ENCODE measurements at regions not wholly inside any gene's neighbourhood (a gene's known extent, or its start where the extent isn't known, plus 50 kb on each side); places are given as distances from the start of the nearest gene placed in this dataset.

DNA sequence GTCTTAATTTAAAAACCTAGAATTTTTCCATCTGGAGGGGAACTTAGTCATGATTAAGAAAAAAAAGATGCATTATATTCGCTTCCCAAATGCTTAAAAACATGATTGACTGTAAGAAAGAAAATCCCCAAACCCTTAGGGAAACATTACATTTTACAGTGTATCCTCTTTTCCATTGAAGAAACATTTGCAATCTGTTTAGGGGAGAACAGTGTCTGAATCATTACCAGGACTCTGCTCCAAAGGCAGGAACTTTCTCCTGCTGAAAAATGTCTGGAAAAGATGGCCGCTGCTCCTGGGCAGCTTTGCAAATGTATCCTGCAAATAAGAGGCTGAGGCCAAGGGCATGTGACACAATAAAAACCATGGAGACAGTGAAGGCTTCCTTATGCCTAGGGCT is 173.7 kb downstream of the BUB3 start:
- no peaks in the 10 kb centered on the region for H3K4me1 ChIP-seq (ENCODE audit: control insufficient read depth, extremely low read depth, insufficient read depth, low read length)
- no peak overlapping the region for H3K9ac ChIP-seq (ENCODE audit: control insufficient read depth, extremely low read depth, insufficient read depth, low read length)
- DNase-seq (ENCODE audit: low read depth, low spot score), result no peak
- no peak overlapping the region for H2AFZ ChIP-seq (ENCODE audit: control insufficient read depth, low read length)
- H3K4me3 ChIP-seq (ENCODE audit: control insufficient read depth in 2 of 3, extremely low read depth in 1 of 3, insufficient read depth in 2 of 3, low read depth in 1 of 3, low read length in 3 of 3), result no peak overlapping the region
- H4K20me1 ChIP-seq (ENCODE audit: control insufficient read depth, extremely low read depth, insufficient read depth, low read length), result no peaks in the 10 kb centered on the region
- dilution Hi-C loops (cut with MboI; ENCODE audit: extremely low pct_ligation_motif_present, low sequenced_read_pairs), result no loop called here
- no peaks in the 10 kb centered on the region for H3K27me3 ChIP-seq (ENCODE audit: control insufficient read depth, extremely low read depth, insufficient read depth, low read length)
- no peak for FAIRE-seq
- no peak overlapping the region for H3K27ac ChIP-seq (ENCODE audit: control insufficient read depth, insufficient read depth, low read length)
- no peak overlapping the region for H3K4me2 ChIP-seq (ENCODE audit: control insufficient read depth, extremely low read depth, insufficient read depth, low read depth, low read length)
- no peaks in the 10 kb centered on the region for H3K9me3 ChIP-seq (ENCODE audit: control insufficient read depth, low read depth, low read length)
- H3K36me3 ChIP-seq (ENCODE audit: control insufficient read depth in 2 of 2, extremely low read depth in 1 of 2, insufficient read depth in 2 of 2, low read length in 2 of 2), result no peaks in the 10 kb centered on the region
- TF ChIP-seq, protein P1, sequence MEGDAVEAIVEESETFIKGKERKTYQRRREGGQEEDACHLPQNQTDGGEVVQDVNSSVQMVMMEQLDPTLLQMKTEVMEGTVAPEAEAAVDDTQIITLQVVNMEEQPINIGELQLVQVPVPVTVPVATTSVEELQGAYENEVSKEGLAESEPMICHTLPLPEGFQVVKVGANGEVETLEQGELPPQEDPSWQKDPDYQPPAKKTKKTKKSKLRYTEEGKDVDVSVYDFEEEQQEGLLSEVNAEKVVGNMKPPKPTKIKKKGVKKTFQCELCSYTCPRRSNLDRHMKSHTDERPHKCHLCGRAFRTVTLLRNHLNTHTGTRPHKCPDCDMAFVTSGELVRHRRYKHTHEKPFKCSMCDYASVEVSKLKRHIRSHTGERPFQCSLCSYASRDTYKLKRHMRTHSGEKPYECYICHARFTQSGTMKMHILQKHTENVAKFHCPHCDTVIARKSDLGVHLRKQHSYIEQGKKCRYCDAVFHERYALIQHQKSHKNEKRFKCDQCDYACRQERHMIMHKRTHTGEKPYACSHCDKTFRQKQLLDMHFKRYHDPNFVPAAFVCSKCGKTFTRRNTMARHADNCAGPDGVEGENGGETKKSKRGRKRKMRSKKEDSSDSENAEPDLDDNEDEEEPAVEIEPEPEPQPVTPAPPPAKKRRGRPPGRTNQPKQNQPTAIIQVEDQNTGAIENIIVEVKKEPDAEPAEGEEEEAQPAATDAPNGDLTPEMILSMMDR (optimal IDR thresholded peaks at IDR 0.05 in 1 of 3, IDR thresholded peaks at IDR 0.05 in 1 of 3, conservative IDR thresholded peaks at IDR 0.05 in 1 of 3; ENCODE audit: extremely low read depth in 1 of 3, insufficient read depth in 2 of 3, low read length in 3 of 3), result no peak
- no peak for TF ChIP-seq EZH2 (IDR thresholded peaks at IDR 0.05; ENCODE audit: low read length)
- H3K9me1 ChIP-seq (ENCODE audit: control insufficient read depth, extremely low read depth, insufficient read depth, low read length), result no peaks in the 10 kb centered on the region
- no peaks in the 10 kb centered on the region for H3K79me2 ChIP-seq (ENCODE audit: control insufficient read depth, insufficient read depth, low read length)

DNA sequence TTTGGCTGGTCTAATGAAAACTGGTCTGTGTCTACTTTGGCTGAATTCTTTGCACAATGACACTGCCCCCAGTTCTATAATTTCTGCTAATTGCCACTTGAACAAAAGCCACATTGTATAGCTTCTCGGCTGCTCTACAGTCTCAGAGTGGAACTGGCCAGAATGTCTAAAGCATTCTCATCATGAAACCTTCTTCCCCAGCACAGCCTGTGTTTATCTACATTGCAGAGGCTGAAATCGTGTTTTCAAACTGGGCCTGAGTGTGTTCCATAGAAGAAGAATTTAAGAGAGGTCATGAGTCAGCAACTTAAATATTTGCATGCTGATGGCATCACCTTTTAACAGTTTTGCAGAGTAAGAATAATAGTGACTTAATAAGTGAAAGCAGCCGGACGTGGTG is 177.2 kb downstream of the BUB3 start:
- no peaks in the 10 kb centered on the region for H3K79me2 ChIP-seq (ENCODE audit: control insufficient read depth, insufficient read depth, low read length)
- TF ChIP-seq, protein P1 (optimal IDR thresholded peaks at IDR 0.05 in 1 of 3, IDR thresholded peaks at IDR 0.05 in 1 of 3, conservative IDR thresholded peaks at IDR 0.05 in 1 of 3; ENCODE audit: extremely low read depth in 1 of 3, insufficient read depth in 2 of 3, low read length in 3 of 3), result no peak
- no peak for TF ChIP-seq EZH2 (IDR thresholded peaks at IDR 0.05; ENCODE audit: low read length)
- no peak overlapping the region for H3K9ac ChIP-seq (ENCODE audit: control insufficient read depth, extremely low read depth, insufficient read depth, low read length)
- no peak overlapping the region for H3K4me3 ChIP-seq (ENCODE audit: control insufficient read depth in 2 of 3, extremely low read depth in 1 of 3, insufficient read depth in 2 of 3, low read depth in 1 of 3, low read length in 3 of 3)
- dilution Hi-C loops (cut with MboI; ENCODE audit: extremely low pct_ligation_motif_present, low sequenced_read_pairs), result no loop called here
- no peaks in the 10 kb centered on the region for H3K4me1 ChIP-seq (ENCODE audit: control insufficient read depth, extremely low read depth, insufficient read depth, low read length)
- no peak overlapping the region for H2AFZ ChIP-seq (ENCODE audit: control insufficient read depth, low read length)
- H3K27ac ChIP-seq (ENCODE audit: control insufficient read depth, insufficient read depth, low read length), result no peak overlapping the region
- no peaks in the 10 kb centered on the region for H3K36me3 ChIP-seq (ENCODE audit: control insufficient read depth in 2 of 2, extremely low read depth in 1 of 2, insufficient read depth in 2 of 2, low read length in 2 of 2)
- no peaks in the 10 kb centered on the region for H4K20me1 ChIP-seq (ENCODE audit: control insufficient read depth, extremely low read depth, insufficient read depth, low read length)
- H3K27me3 ChIP-seq (ENCODE audit: control insufficient read depth, extremely low read depth, insufficient read depth, low read length), result no peaks in the 10 kb centered on the region
- H3K9me3 ChIP-seq (ENCODE audit: control insufficient read depth, low read depth, low read length), result no peaks in the 10 kb centered on the region
- no peak overlapping the region for H3K4me2 ChIP-seq (ENCODE audit: control insufficient read depth, extremely low read depth, insufficient read depth, low read depth, low read length)
- DNase-seq (ENCODE audit: low read depth, low spot score) (no peak), FAIRE-seq (no peak)
- no peaks in the 10 kb centered on the region for H3K9me1 ChIP-seq (ENCODE audit: control insufficient read depth, extremely low read depth, insufficient read depth, low read length)
